Esophagus squamous epithelium (tissue), 5 donors: ENCODE measurements at regions not wholly inside any gene's neighbourhood (a gene's known extent, or its start where the extent isn't known, plus 50 kb on each side); places are given as distances from the start of the nearest gene placed in this dataset.
"Not testable (repeated sequence)": the region's sequence is repeated elsewhere in the genome, so short reads cannot be mapped to it uniquely, and the experiment has no call there.

Experiments
- DNase-seq: peaks from one replicate; lab custom pipeline; 2025; lab: John Stamatoyannopoulos, UW
- H3K27ac ChIP-seq, 4 donors: fragments of 200-600 bp; sonication (generic); one replicate each; pipeline ENCODE4 v1.5.1; 2016 to 2019; ENCODE audit warnings: mild to moderate bottlenecking in 1 of 4
- H3K27me3 ChIP-seq, 4 donors: fragments of 200-600 bp; sonication (generic); 1 replicate in 3 of 4; 2 replicates in 1 of 4; pipeline versions ENCODE4 v1.5.1 to v1.6.0; 2017 to 2021; ENCODE audit warnings: antibody characterized with exemption in 1 of 4
- H3K36me3 ChIP-seq, 3 donors: fragments of 200-600 bp; sonication (generic); one replicate each; pipeline ENCODE4 v1.5.1; 2016 to 2019
- H3K4me1 ChIP-seq, 3 donors: fragments of 200-600 bp; sonication (generic); one replicate each; pipeline ENCODE4 v1.5.1; 2017 to 2019
- H3K4me3 ChIP-seq, 4 donors: fragments of 200-600 bp; sonication (generic); 1 replicate in 3 of 4; 2 replicates in 1 of 4; pipeline ENCODE4 v1.5.1; 2016 to 2019; ENCODE audit warnings: mild to moderate bottlenecking in 2 of 4, moderate library complexity in 1 of 4
- H3K9me3 ChIP-seq, 3 donors: fragments of 200-600 bp; sonication (generic); one replicate each; pipeline ENCODE4 v1.5.1; 2016 to 2019
- POLR2A ChIP-seq, 4 donors: fragments of 450-650 bp; IDR thresholded peaks; one replicate each; pipeline ENCODE4 v1.6.1; 2017; ENCODE audit warnings: antibody characterized with exemption in 4 of 4, mild to moderate bottlenecking in 4 of 4, moderate library complexity in 3 of 4
- WGBS, 2 donors: methylation state at CpG; one replicate each; pipeline ENCODE4 v1.1.5; 2018; 5-methylcytosine and 5-hydroxymethylcytosine counted together
- intact Hi-C: fragments of 100-400 bp; cut with DNase I; formaldehyde crosslinking; loops from one replicate; pipeline ENCODE4 v1.15.0; 2022
- TF ChIP-seq, protein P1 (sequence below), 6 experiments: fragments of 450-650 bp in 4 of 6; fragments of 200-600 bp in 2 of 6; sonication (generic) in 2 of 6; IDR thresholded peaks; one replicate each; pipeline ENCODE4 v1.5.1; 2016 to 2019; ENCODE audit warnings: antibody characterized with exemption in 6 of 6, mild to moderate bottlenecking in 4 of 6, moderate library complexity in 4 of 6
- donor health status: DM: yes; HTN: yes; CAD: no.

- H3K4me3 ChIP-seq: no peak overlapping the region
- TF ChIP-seq, protein P1, sequence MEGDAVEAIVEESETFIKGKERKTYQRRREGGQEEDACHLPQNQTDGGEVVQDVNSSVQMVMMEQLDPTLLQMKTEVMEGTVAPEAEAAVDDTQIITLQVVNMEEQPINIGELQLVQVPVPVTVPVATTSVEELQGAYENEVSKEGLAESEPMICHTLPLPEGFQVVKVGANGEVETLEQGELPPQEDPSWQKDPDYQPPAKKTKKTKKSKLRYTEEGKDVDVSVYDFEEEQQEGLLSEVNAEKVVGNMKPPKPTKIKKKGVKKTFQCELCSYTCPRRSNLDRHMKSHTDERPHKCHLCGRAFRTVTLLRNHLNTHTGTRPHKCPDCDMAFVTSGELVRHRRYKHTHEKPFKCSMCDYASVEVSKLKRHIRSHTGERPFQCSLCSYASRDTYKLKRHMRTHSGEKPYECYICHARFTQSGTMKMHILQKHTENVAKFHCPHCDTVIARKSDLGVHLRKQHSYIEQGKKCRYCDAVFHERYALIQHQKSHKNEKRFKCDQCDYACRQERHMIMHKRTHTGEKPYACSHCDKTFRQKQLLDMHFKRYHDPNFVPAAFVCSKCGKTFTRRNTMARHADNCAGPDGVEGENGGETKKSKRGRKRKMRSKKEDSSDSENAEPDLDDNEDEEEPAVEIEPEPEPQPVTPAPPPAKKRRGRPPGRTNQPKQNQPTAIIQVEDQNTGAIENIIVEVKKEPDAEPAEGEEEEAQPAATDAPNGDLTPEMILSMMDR (IDR thresholded peaks at IDR 0.05): no peak
- no peak for TF ChIP-seq POLR2A (IDR thresholded peaks at IDR 0.05)
- 56 to 62% methylated on average over 6 of the region's 6 CpGs for WGBS, 2 donors
- H3K27me3 ChIP-seq: no peaks in the 10 kb centered on the region
- DNase-seq: no peak
- H3K9me3 ChIP-seq: no peaks in the 10 kb centered on the region
- H3K4me1 ChIP-seq: peaks cover 0 to 7% (median 0%) of the 10 kb centered on the region in 3 donors
- intact Hi-C loops: no loop called here
- H3K36me3 ChIP-seq: no peaks in the 10 kb centered on the region
- H3K27ac ChIP-seq: no peak overlapping the region
Observed at GRCh38 chr1:196034080-196034706, 574.0 kb downstream of the KCNT2 start.

DNA sequence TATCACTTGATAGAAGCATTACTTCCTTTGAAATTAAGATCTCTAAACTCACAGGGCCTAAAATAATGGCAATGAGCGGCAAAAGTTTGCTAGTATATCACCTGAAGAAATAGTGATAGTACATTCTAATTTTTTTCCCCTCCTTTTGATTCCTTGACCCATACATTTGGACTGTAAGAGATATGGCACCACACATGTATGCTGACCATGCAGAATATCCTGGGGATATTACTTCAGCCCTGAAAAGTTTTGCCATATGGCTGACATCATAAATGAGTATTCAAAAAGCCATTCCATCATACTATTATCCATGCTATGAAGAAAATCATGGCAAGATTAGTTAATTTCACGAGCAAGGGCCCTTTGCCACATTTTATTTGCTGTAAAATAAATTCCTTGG lies 576.9 kb downstream of the KCNT2 start:
- intact Hi-C loops, H3K4me3 ChIP-seq, H3K4me1 ChIP-seq, H3K9me3 ChIP-seq, DNase-seq, H3K27me3 ChIP-seq, H3K36me3 ChIP-seq, H3K27ac ChIP-seq: not testable (repeated sequence)
- 75 to 78% methylated on average over 2 of the region's 2 CpGs for WGBS, 2 donors

DNA sequence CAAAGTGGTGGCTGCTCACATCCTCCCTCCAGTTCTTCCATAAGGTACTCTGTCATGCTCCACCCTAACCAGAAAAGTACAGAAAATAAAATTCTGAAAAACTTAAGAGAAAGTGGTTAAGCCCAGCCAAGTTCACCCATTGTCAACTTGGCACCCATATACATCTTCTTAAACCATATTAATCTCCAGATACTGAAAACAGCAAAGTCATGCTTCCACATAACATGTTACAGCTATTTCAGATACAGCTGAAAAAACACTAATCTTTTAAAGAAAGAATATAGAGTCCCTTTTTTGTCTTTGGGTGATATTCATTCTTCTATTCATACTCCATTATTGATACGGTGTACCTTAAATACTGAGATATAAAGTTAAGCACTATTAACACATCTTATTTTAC lies 577.8 kb downstream of the KCNT2 start:
- no peak for DNase-seq
- no peak for TF ChIP-seq POLR2A (IDR thresholded peaks at IDR 0.05)
- TF ChIP-seq, protein P1 (IDR thresholded peaks at IDR 0.05): no peak
- Histone ChIP-seq H3K27me3 (no peaks in the 10 kb centered on the region), H3K27ac (peak overlapping the region in 1 of 4 donors; percentile 25), H3K9me3 (no peaks in the 10 kb centered on the region), H3K4me3 (no peak overlapping the region), H3K36me3 (no peaks in the 10 kb centered on the region), H3K4me1 (peaks cover 0 to 7% (median 0%) of the 10 kb centered on the region in 3 donors)
- intact Hi-C loops: no loop called here
- 58 to 67% methylated on average over 1 of the region's 1 CpG for WGBS, 2 donors

GRCh38 chr1:196029410-196029809 lies 578.8 kb downstream of the KCNT2 start:
- Histone ChIP-seq H3K9me3 (no peaks in the 10 kb centered on the region), H3K27ac (no peak overlapping the region), H3K27me3 (no peaks in the 10 kb centered on the region), H3K36me3 (no peaks in the 10 kb centered on the region), H3K4me1 (peaks cover 0 to 7% (median 0%) of the 10 kb centered on the region in 3 donors), H3K4me3 (no peak overlapping the region)
- WGBS, 2 donors: 70 to 85% methylated on average over 1 of the region's 1 CpG
- DNase-seq: no peak
- TF ChIP-seq POLR2A (IDR thresholded peaks at IDR 0.05): no peak
- TF ChIP-seq, protein P1 (IDR thresholded peaks at IDR 0.05): peak in 1 of 6 experiments; percentile 48
- intact Hi-C loops: no loop called here

DNA sequence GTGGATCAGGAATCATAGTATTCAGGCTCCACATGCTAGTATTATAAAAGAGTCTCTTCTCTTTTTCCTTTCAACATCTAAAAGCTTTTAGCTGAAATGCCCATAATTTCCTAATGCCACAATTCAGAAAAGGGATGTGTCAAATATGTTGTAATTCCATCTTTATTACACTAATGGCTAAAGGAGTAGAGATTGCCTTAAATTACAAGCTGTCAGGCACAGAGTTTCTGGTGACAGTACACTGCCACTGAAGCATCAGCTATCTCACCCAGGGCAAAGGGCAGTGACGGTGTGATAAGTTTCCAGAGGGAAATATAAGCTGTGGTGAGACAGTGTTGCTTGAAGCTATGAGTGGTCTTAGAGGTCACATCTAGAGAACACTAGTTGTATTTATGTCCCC lies 581.1 kb downstream of the KCNT2 start:
- DNase-seq: no peak
- no peaks in the 10 kb centered on the region for H3K27me3 ChIP-seq
- intact Hi-C loops: no loop called here
- WGBS, 2 donors: 0% methylated on average over 1 of the region's 1 CpG; no CpG with 5 or more reads in 1 of the 2 donors
- no peak overlapping the region for H3K27ac ChIP-seq
- H3K4me3 ChIP-seq: no peak overlapping the region
- H3K36me3 ChIP-seq: no peaks in the 10 kb centered on the region
- TF ChIP-seq POLR2A (IDR thresholded peaks at IDR 0.05): no peak
- TF ChIP-seq, protein P1 (IDR thresholded peaks at IDR 0.05): no peak
- no peaks in the 10 kb centered on the region for H3K9me3 ChIP-seq
- H3K4me1 ChIP-seq: peaks cover 0 to 7% (median 0%) of the 10 kb centered on the region in 3 donors

DNA sequence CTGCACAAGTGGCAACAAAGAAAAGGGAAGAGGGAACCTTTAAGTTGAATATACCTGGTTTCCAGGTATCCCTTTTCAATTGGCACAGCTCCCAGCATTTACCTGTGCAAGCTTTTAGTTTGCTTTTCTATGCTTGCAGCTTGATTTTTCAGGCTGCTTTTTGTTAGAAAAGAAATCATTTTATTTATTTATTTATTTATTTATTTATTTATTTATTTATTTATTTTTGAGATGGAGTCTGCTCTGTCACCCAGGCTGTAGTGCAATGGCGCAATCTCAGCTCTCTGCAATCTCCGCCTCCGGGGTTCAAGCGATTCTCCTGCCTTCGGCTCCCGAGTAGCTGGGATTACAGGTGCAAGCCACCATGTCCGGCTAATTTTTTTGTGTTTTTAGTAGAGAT lies 587.1 kb downstream of the KCNT2 start:
- intact Hi-C loops, DNase-seq, H3K27me3 ChIP-seq, H3K27ac ChIP-seq, H3K4me1 ChIP-seq, H3K36me3 ChIP-seq, H3K9me3 ChIP-seq, H3K4me3 ChIP-seq: not testable (repeated sequence)
- 85 to 95% methylated on average over 7 of the region's 7 CpGs for WGBS, 2 donors
